ENCODE measurements at regions not wholly inside any gene's neighbourhood (a gene's known extent, or its start where the extent isn't known, plus 50 kb on each side); places are given as distances from the start of the nearest gene placed in this dataset.

DNA sequence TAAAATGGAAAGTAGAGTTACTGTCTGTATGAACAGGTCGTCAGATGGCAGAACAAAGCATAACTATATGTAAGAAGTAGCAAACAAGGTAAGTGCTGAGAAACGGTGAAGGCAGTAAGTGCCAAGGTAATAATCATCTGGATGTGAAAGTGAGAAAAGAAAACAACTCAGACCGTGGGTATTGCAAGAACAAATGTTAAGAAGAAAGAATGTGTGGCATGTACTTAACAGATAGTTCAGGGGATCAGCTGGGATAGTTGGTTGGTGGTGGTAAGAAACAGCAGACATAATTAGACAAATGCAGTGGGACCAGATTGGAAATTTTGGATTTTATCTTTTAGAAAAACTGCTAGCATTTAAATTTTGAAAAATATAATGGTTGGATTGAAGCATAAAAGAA is 375.8 kb upstream of the NXPH2 start:
- TF ChIP-seq, protein P1, sequence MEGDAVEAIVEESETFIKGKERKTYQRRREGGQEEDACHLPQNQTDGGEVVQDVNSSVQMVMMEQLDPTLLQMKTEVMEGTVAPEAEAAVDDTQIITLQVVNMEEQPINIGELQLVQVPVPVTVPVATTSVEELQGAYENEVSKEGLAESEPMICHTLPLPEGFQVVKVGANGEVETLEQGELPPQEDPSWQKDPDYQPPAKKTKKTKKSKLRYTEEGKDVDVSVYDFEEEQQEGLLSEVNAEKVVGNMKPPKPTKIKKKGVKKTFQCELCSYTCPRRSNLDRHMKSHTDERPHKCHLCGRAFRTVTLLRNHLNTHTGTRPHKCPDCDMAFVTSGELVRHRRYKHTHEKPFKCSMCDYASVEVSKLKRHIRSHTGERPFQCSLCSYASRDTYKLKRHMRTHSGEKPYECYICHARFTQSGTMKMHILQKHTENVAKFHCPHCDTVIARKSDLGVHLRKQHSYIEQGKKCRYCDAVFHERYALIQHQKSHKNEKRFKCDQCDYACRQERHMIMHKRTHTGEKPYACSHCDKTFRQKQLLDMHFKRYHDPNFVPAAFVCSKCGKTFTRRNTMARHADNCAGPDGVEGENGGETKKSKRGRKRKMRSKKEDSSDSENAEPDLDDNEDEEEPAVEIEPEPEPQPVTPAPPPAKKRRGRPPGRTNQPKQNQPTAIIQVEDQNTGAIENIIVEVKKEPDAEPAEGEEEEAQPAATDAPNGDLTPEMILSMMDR (conservative IDR thresholded peaks at IDR 0.05; ENCODE audit: low read length): no peak
- no peak for TF ChIP-seq EZH2phosphoT487 (IDR thresholded peaks at IDR 0.05; ENCODE audit: borderline replicate concordance)
